OCI-LY1 (cell line): ENCODE measurements at regions not wholly inside any gene's neighbourhood (a gene's known extent, or its start where the extent isn't known, plus 50 kb on each side); places are given as distances from the start of the nearest gene placed in this dataset.

Experiments
- H2AFZ ChIP-seq: fragments of 200-600 bp; sonication (generic), shearing (Covaris generic); 2 replicates; pipeline ENCODE4 v1.6.0; 2014; ENCODE audit warnings: antibody characterized with exemption, mild to moderate bottlenecking, low read length
- H3F3A ChIP-seq: fragments of 200-600 bp; sonication (generic), shearing (Covaris generic); 2 replicates; pipeline ENCODE4 v1.6.0; 2014; ENCODE audit warnings: mild to moderate bottlenecking, antibody characterized with exemption, low read length, moderate library complexity; ENCODE audit not compliant: insufficient read depth
- H3K27ac ChIP-seq: fragments of 200-600 bp; sonication (generic); 2 replicates; pipeline ENCODE4 v1.5.1; 2014; ENCODE audit warnings: low read length, mixed run types, mild to moderate bottlenecking, low read depth; ENCODE audit not compliant: poor library complexity, severe bottlenecking
- H3K27me3 ChIP-seq: fragments of 200-600 bp; sonication (generic); 2 replicates; pipeline ENCODE4 v1.6.0; 2014; ENCODE audit warnings: antibody characterized with exemption, mild to moderate bottlenecking, low read length, moderate library complexity; ENCODE audit not compliant: insufficient read depth
- H3K36me3 ChIP-seq: fragments of 200-600 bp; sonication (generic); 2 replicates; pipeline ENCODE4 v1.6.1; 2014; ENCODE audit warnings: mild to moderate bottlenecking, antibody characterized with exemption, low read length, moderate library complexity, mixed read lengths; ENCODE audit not compliant: insufficient read depth
- H3K4me1 ChIP-seq: fragments of 200-600 bp; sonication (generic); 2 replicates; pipeline ENCODE4 v1.5.1; 2014; ENCODE audit warnings: mild to moderate bottlenecking, low read length, moderate library complexity; ENCODE audit not compliant: insufficient read depth, severe bottlenecking
- H3K4me2 ChIP-seq: fragments of 200-600 bp; sonication (generic), shearing (Covaris generic); 2 replicates; pipeline ENCODE4 v1.6.1; 2014; ENCODE audit warnings: low read length
- H3K4me3 ChIP-seq: fragments of 200-600 bp; sonication (generic); 2 replicates; pipeline ENCODE4 v1.5.1; 2014; ENCODE audit warnings: low read length, low read depth, mild to moderate bottlenecking, mixed read lengths; ENCODE audit not compliant: poor library complexity, severe bottlenecking
- H3K79me2 ChIP-seq: fragments of 200-600 bp; shearing (Covaris generic); 2 replicates; pipeline ENCODE4 v1.6.1; 2016; ENCODE audit warnings: mixed run types, low read length, mixed read lengths; ENCODE audit not compliant: insufficient read depth
- H3K9ac ChIP-seq: fragments of 200-600 bp; sonication (generic), shearing (Covaris generic); 2 replicates; pipeline ENCODE4 v1.6.1; 2014; ENCODE audit warnings: mild to moderate bottlenecking, low read length, mixed read lengths
- H3K9me2 ChIP-seq: fragments of 200-600 bp; sonication (generic), shearing (Covaris generic); 2 replicates; pipeline ENCODE4 v1.6.1; 2014; ENCODE audit warnings: low read depth, mild to moderate bottlenecking, low read length, mixed read lengths
- H3K9me3 ChIP-seq: fragments of 200-600 bp; shearing (Covaris generic); 2 replicates; pipeline ENCODE4 v1.6.1; 2014; ENCODE audit warnings: low read length, mixed read lengths
- H4K20me1 ChIP-seq: fragments of 200-600 bp; sonication (generic), shearing (Covaris generic); 2 replicates; pipeline ENCODE4 v1.6.0; 2016; ENCODE audit warnings: mild to moderate bottlenecking, low read length; ENCODE audit not compliant: insufficient read depth
- EZH2 ChIP-seq: fragments of 200-600 bp; sonication (generic), shearing (Covaris generic); IDR thresholded peaks from 2 replicates; pipeline ENCODE4 v1.8.0; 2017; ENCODE audit warnings: borderline replicate concordance, mixed run types, mild to moderate bottlenecking, antibody characterized with exemption, low read length, moderate library complexity, mixed read lengths
- TF ChIP-seq, protein P1 (sequence below): fragments of 200-600 bp; sonication (generic), shearing (Covaris generic); IDR thresholded peaks from 2 replicates; pipeline ENCODE4 v1.5.1; 2017; ENCODE audit warnings: mild to moderate bottlenecking, antibody characterized with exemption, low read length, moderate library complexity, mixed read lengths

DNA sequence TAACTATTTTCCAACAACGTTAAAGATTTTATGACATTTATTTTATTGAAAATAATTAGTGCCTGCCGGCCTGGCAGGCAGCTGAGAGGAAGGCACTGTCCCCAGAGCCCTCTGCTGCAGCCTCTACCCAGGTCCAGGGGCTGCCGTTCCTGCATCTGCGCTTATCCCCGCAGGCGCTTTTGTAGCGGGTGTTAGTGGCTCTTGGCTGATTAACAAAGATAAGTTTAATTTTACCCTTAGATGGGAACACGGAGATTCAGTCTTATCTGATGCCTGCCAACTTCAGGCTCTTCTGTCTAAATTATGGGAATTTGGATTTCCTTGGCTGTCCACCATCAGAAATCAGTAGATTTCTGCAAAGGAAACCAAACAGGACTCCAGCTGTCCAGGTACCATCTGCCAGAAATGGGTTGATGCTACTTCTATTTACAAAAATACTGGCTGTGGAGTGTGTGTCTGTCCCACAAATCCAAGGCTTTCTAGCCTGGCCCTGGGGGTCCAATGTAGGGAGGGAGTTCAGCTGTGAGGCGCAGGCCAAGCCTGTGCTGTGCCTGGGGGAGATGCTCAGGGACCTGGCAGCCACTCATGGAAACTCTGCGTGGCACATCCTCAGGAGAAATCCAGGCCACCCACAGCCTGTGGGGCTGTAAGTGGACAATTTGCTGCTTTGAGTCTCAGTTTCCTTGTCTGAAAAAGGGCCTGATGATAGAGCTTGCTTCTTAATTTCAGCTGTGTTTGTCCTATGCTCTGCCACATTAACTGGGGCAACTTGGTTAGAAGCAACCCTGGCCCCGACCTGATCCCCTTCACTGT is 62.0 kb upstream of the IGFBP3 start:
- Histone ChIP-seq H3K4me3 (no peak overlapping the region), H2AFZ (no peak overlapping the region), H3K36me3 (no peaks in the 10 kb centered on the region), H3K4me2 (no peak overlapping the region), H4K20me1 (no peaks in the 10 kb centered on the region), H3K27ac (no peak overlapping the region), H3K9me3 (no peaks in the 10 kb centered on the region), H3F3A (no peaks in the 10 kb centered on the region), H3K79me2 (no peaks in the 10 kb centered on the region), H3K9ac (no peak overlapping the region), H3K9me2 (no peaks in the 10 kb centered on the region), H3K27me3 (no peaks in the 10 kb centered on the region; the same call in 1 of the 2 replicates), H3K4me1 (no peaks in the 10 kb centered on the region)
- no peak for TF ChIP-seq EZH2
- TF ChIP-seq, protein P1, sequence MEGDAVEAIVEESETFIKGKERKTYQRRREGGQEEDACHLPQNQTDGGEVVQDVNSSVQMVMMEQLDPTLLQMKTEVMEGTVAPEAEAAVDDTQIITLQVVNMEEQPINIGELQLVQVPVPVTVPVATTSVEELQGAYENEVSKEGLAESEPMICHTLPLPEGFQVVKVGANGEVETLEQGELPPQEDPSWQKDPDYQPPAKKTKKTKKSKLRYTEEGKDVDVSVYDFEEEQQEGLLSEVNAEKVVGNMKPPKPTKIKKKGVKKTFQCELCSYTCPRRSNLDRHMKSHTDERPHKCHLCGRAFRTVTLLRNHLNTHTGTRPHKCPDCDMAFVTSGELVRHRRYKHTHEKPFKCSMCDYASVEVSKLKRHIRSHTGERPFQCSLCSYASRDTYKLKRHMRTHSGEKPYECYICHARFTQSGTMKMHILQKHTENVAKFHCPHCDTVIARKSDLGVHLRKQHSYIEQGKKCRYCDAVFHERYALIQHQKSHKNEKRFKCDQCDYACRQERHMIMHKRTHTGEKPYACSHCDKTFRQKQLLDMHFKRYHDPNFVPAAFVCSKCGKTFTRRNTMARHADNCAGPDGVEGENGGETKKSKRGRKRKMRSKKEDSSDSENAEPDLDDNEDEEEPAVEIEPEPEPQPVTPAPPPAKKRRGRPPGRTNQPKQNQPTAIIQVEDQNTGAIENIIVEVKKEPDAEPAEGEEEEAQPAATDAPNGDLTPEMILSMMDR, result no peak

DNA sequence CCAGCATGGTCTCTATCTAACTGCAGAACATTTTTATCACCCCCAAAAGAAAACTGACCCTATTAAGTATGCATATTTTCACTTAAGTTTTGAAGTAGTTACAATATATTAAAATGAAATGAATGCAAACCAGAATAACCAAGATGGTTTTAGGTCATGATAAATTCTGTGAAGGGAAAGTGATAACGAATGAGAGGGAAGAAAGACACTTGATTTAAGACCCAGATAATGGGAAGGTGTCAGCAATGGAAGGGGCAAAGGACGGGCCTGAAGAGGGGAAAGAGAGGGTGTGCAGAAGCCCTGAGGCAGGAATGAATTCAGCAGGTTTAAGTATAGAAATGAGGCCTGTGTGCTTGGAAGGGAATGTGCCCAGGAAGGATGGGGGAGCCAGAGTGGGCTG is 61.1 kb upstream of the IGFBP3 start:
- Histone ChIP-seq H3F3A (no peaks in the 10 kb centered on the region), H3K4me2 (no peak overlapping the region), H3K27me3 (no peaks in the 10 kb centered on the region; the same call in 1 of the 2 replicates), H3K4me3 (no peak overlapping the region), H3K9me2 (no peaks in the 10 kb centered on the region), H3K36me3 (no peaks in the 10 kb centered on the region), H2AFZ (no peak overlapping the region), H4K20me1 (no peaks in the 10 kb centered on the region), H3K4me1 (no peaks in the 10 kb centered on the region), H3K79me2 (no peaks in the 10 kb centered on the region), H3K9ac (no peak overlapping the region), H3K9me3 (no peaks in the 10 kb centered on the region), H3K27ac (no peak overlapping the region)
- TF ChIP-seq, protein P1, result no peak
- no peak for TF ChIP-seq EZH2

DNA sequence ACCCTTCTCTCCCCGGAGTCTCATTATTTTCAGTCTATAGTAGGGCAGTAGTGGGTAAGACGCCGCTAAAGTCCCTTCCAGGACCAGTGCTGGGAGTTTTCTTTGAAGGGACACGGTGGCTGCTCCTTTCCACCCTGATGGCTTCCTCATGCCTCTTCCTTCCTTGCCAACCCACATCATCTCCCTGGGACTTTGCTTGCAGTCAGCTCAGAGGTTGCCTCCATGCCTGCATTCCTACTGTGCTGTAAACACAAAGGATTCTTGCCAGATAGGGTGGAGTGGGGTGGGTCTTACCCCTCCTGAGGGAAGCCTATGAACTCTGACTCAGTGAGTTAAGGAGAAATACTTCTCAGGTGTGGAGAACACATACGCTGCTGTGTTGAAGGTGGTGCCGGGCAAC is 59.9 kb upstream of the IGFBP3 start:
- Histone ChIP-seq H4K20me1 (no peaks in the 10 kb centered on the region), H3K9ac (no peak overlapping the region), H3F3A (no peaks in the 10 kb centered on the region), H3K36me3 (no peaks in the 10 kb centered on the region), H3K4me3 (no peak overlapping the region), H3K79me2 (no peaks in the 10 kb centered on the region), H3K27ac (no peak overlapping the region), H3K4me1 (no peaks in the 10 kb centered on the region), H3K27me3 (no peaks in the 10 kb centered on the region; the same call in 1 of the 2 replicates), H3K9me3 (no peaks in the 10 kb centered on the region), H3K9me2 (no peaks in the 10 kb centered on the region), H3K4me2 (no peak overlapping the region), H2AFZ (no peak overlapping the region)
- no peak for TF ChIP-seq EZH2
- TF ChIP-seq, protein P1, result no peak
